Hematopoietic multipotent progenitor cell treated with erythropoietin and hydrocortisone succinate and interleukin-3 and kit ligand, for 4 days (in vitro differentiated cells): ENCODE measurements at regions not wholly inside any gene's neighbourhood (a gene's known extent, or its start where the extent isn't known, plus 50 kb on each side); places are given as distances from the start of the nearest gene placed in this dataset.
"Not testable (repeated sequence)": the region's sequence is repeated elsewhere in the genome, so short reads cannot be mapped to it uniquely, and the experiment has no call there.

ENCODE experiments used
- DNase-seq: peaks from one replicate; pipeline ENCODE4 v3.0.0-alpha.2; 2015

GRCh38 chr18:60200558-60200957, 172.0 kb downstream of the MC4R start:
- no peak for DNase-seq

DNA sequence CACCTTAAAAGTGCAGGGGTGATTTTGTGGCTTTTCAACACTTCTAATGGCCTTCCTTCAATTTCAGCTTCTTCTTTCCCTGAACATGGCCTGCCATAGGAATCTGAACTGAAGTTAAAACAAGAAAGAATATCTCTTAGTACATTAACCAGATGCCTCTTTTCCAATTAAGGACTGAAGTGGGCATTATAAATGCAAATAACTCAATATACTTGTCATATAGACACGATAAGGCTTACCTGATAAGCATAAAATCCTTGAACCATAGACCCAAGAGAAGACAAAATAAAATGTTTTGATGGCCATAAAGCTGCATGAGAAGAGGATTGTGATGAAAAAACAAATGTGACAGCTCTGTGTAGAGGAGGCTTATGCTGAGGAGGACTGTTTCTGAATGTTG, 173.1 kb downstream of the MC4R start:
- DNase-seq, result no peak

DNA sequence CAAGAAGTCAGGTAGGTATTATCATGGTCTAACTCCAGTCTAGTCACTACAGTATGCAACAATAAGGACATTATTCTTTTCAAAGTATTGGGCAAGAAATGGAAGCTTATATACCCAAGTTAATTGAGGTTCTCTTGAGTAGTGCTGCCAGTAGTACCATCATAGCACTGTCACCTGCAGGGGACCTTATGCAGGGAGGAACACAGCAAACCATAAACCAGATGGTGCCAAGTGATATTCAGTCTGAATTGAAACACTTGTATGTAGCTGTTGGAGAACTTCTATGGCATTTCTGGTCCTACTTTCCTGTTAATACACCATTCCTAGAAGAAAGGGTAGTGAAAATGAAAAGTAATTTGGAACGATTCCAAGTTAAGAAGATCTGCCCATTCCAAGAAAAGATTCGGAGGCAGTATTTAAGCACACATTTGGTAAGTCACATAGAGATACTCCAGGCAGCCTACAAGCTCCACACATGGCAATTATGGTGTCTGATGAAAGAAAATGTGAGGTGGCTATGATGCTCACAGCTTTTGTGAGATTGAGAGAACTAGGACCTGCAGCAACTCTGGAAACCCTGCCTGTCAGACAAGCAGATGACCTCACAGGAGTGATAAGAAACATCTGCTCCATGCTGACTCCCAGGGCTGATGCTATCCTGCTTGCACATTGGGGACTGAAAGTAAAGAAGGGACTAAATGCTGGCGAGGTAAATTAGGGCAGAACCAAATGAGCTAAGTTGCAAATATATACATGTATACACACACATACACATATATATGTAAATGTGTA, 174.7 kb downstream of the MC4R start:
- peak; percentile 56 for DNase-seq

- no peak for DNase-seq
Observed at GRCh38 chr18:60196836-60197606, 175.6 kb downstream of the MC4R start.

DNA sequence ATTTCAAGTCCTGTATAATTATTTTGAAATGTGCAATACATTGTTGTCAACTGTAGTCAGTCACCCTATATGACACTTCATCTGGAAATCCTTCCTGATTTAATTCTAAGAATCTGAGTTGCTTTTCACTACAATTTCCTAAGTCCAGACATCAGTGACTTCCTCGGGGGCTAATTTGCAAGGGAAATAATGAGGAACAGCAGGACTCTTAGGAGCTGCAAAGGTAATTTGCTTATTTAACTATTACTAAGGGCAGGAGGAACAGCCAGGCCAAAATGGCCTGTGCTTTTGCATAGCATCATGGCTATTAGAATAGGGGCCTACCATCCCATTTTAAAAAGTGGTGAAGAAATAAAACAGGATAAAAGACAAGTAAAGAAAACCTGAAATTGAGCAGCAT, 178.8 kb downstream of the MC4R start:
- DNase-seq, result no peak

DNA sequence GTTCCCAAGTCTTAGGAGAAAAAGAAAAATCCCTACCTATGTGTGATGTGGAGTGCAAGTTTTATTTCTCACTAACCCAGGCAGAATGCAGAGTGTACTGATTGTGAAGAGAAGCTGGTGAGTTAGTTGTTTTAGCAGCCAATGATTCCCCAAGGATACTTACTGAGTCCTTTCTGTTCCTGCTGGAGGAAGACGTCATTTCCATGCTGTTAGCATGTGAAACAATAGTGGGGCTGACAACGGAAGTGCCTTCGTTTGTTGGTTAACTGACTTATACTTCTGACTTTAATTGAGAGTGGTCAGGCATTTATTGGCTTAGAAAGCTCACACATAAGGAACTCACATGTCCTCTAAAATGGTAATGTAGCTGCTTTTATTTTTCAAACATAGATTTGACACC, 180.6 kb downstream of the MC4R start:
- no peak for DNase-seq

- no peak for DNase-seq
Observed at GRCh38 chr18:60189856-60190255, 182.7 kb downstream of the MC4R start.

- DNase-seq, result no peak
Observed at GRCh38 chr18:60188958-60189357, 183.6 kb downstream of the MC4R start.

GRCh38 chr18:60182223-60182622, 190.4 kb downstream of the MC4R start:
- DNase-seq, result peak; percentile 23

DNA sequence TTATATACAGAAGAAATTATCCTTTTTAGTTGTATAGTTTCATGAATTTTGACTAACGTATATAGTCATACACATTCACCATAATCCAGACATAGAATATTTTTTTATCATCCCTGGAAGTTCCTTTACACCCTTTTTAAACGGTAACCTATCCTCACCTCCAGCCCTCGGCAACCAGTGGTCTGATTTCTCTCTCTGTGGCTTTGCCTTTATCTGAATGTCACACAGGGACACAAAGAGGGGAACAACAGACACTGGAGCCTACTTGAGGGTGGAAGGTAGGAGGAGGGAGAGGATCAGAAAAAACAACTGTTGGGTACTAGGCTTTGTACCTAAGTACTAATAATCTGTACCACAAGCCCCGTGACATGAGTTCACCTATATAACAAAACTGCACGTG, 191.9 kb downstream of the MC4R start:
- peak; percentile 63 for DNase-seq

- not testable (repeated sequence) for DNase-seq
Observed at GRCh38 chr18:60178224-60178623, 194.4 kb downstream of the MC4R start.

GRCh38 chr18:60176259-60176658, 196.3 kb downstream of the MC4R start:
- DNase-seq, result no peak

DNA sequence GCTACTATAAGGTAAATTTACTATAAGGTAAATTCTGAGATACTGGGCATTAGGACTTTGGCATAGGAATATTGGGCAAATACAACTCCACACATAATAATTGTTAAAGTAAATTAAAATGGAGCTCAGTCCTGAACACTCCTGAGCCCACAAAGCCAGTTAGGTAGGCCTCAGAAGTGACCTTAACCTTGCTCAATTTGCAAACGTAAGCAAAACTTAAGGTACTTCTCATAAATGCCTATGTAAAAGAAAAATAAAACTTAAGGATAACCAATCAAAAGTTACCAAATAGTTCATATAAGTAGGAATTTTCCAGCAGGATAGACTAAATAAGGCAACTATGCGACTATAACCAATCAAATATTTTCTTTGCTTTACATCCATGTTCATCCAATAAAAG, 197.7 kb downstream of the MC4R start:
- DNase-seq, result no peak

DNA sequence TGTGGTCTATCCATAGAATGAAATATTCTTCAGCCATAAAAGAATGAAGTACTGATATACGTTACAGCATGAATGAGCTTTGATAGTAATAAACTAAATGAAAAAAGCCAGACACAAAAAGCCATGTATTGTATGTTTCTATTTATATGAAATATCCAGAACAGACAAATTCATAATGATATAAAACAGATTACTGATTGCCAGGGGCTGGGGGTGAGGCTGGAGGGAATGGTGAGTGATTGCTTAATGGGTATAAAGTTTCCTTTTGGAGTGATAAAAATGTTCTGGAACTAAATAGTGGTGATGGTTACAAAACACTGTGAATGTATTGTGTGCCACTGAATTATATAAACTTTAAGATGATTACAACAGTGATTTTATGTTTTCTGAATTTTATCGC, 200.5 kb downstream of the MC4R start:
- no peak for DNase-seq

GRCh38 chr18:60163622-60164021, 209.0 kb downstream of the MC4R start:
- DNase-seq, result no peak

GRCh38 chr18:60162388-60162787, 210.2 kb downstream of the MC4R start:
- peak; percentile 35 for DNase-seq

- DNase-seq, result no peak
Observed at GRCh38 chr18:60157810-60158209, 214.8 kb downstream of the MC4R start.

GRCh38 chr18:60153376-60153775, 219.2 kb downstream of the MC4R start:
- DNase-seq, result no peak

- peak; percentile 56 for DNase-seq
Observed at GRCh38 chr18:60149316-60149715, 223.3 kb downstream of the MC4R start.

- peak; percentile 87 for DNase-seq
Observed at GRCh38 chr18:60147323-60147722, 225.3 kb downstream of the MC4R start.

- peak; percentile 71 for DNase-seq
Observed at GRCh38 chr18:60146220-60146960, 226.2 kb downstream of the MC4R start.

- no peak for DNase-seq
Observed at GRCh38 chr18:60145776-60146175, 226.8 kb downstream of the MC4R start.

GRCh38 chr18:60134806-60135205, 235.0 kb downstream of the PMAIP1 start:
- DNase-seq, result no peak

GRCh38 chr18:60130284-60130683, 230.5 kb downstream of the PMAIP1 start:
- DNase-seq, result no peak
